Astrocyte (in vitro differentiated cells and primary cell): ENCODE measurements at regions not wholly inside any gene's neighbourhood (a gene's known extent, or its start where the extent isn't known, plus 50 kb on each side); places are given as distances from the start of the nearest gene placed in this dataset.

ENCODE experiments used
- DNase-seq: peaks from one replicate; pipeline ENCODE4 v3.0.0-alpha.2; 2010; ENCODE audit warnings: low read depth
- FAIRE-seq: peaks from 2 replicates; lab custom pipeline; 2011; peaks lifted over from hg19 to GRCh38; lab: Jason Lieb, UNC
- H2AFZ ChIP-seq: 2 replicates; pipeline ENCODE4 v1.6.0; 2012; ENCODE audit warnings: low read depth, low read length, inconsistent platforms
- H3K27ac ChIP-seq: 2 replicates; pipeline ENCODE4 v1.5.1; 2011; ENCODE audit warnings: low read depth, low read length, inconsistent platforms
- H3K27me3 ChIP-seq: 2 replicates; pipeline ENCODE4 v1.6.0; 2011; ENCODE audit warnings: low read length, inconsistent platforms; ENCODE audit not compliant: insufficient read depth
- H3K36me3 ChIP-seq: 2 replicates; pipeline ENCODE4 v1.5.1; 2011; ENCODE audit warnings: low read length, inconsistent platforms; ENCODE audit not compliant: insufficient read depth
- H3K4me1 ChIP-seq: 2 replicates; pipeline ENCODE4 v1.5.1; 2011; ENCODE audit warnings: low read length, inconsistent platforms; ENCODE audit not compliant: insufficient read depth
- H3K4me2 ChIP-seq: 2 replicates; pipeline ENCODE4 v1.6.0; 2012; ENCODE audit warnings: low read length, inconsistent platforms
- H3K4me3 ChIP-seq: 2 replicates; pipeline ENCODE4 v1.5.1; 2011; ENCODE audit warnings: low read depth, mild to moderate bottlenecking, low read length, inconsistent platforms; ENCODE audit not compliant: insufficient read depth
- H3K79me2 ChIP-seq: 2 replicates; pipeline ENCODE4 v1.6.0; 2012; ENCODE audit warnings: mild to moderate bottlenecking, low read length, inconsistent platforms; ENCODE audit not compliant: insufficient read depth
- H3K9ac ChIP-seq: 2 replicates; pipeline ENCODE4 v1.6.0; 2012; ENCODE audit warnings: mild to moderate bottlenecking, low read length, inconsistent platforms
- H3K9me3 ChIP-seq: 2 replicates; pipeline ENCODE4 v1.5.1; 2012; ENCODE audit warnings: low read depth, mild to moderate bottlenecking, low read length, inconsistent platforms; ENCODE audit not compliant: insufficient read depth
- H4K20me1 ChIP-seq: 2 replicates; pipeline ENCODE4 v1.6.0; 2012; ENCODE audit warnings: low read length, inconsistent platforms; ENCODE audit not compliant: insufficient read depth
- H3K27ac Mint-ChIP-seq: one replicate; pipeline ENCODE4 v1.8.0; 2021; ENCODE audit warnings: mild to moderate bottlenecking, mixed read lengths; ENCODE audit not compliant: unreplicated experiment
- H3K27me3 Mint-ChIP-seq: one replicate; pipeline ENCODE4 v1.8.0; 2021; ENCODE audit warnings: low read depth, mixed read lengths; ENCODE audit not compliant: unreplicated experiment
- H3K36me3 Mint-ChIP-seq: one replicate; pipeline ENCODE4 v1.8.0; 2021; ENCODE audit warnings: low read depth, mixed read lengths; ENCODE audit not compliant: unreplicated experiment
- H3K4me1 Mint-ChIP-seq: one replicate; pipeline ENCODE4 v1.8.0; 2021; ENCODE audit warnings: low read depth, mixed read lengths; ENCODE audit not compliant: unreplicated experiment
- H3K4me3 Mint-ChIP-seq: one replicate; pipeline ENCODE4 v1.8.0; 2021; ENCODE audit warnings: mild to moderate bottlenecking, moderate library complexity, mixed read lengths; ENCODE audit not compliant: unreplicated experiment
- H3K9me3 Mint-ChIP-seq: one replicate; pipeline ENCODE4 v1.8.0; 2021; ENCODE audit warnings: mild to moderate bottlenecking, mixed read lengths; ENCODE audit not compliant: unreplicated experiment
- CTCF ChIP-seq: IDR thresholded peaks from 2 replicates; pipeline ENCODE4 v1.5.1; 2011; ENCODE audit warnings: low read depth, mild to moderate bottlenecking, inconsistent platforms, low read length, moderate library complexity; ENCODE audit not compliant: insufficient read depth
- EZH2 ChIP-seq: IDR thresholded peaks from 2 replicates; pipeline ENCODE4 v1.6.1; 2012; ENCODE audit warnings: mild to moderate bottlenecking, low read length, inconsistent platforms; ENCODE audit not compliant: insufficient read depth

GRCh38 chr5:93279296-93279963 lies 301.6 kb downstream of the NR2F1-AS1 start:
- FAIRE-seq: peak; percentile 29
- H3K27ac ChIP-seq: no peak overlapping the region
- Mint-ChIP-seq H3K4me1 (peaks cover 8% of the 10 kb centered on the region), H3K9me3 (no peaks in the 10 kb centered on the region), H3K4me3 (no peak overlapping the region), H3K36me3 (no peaks in the 10 kb centered on the region), H3K27ac (no peak overlapping the region), H3K27me3 (no peaks in the 10 kb centered on the region)
- no peaks in the 10 kb centered on the region for H3K79me2 ChIP-seq
- no peaks in the 10 kb centered on the region for H3K9me3 ChIP-seq
- H3K4me3 ChIP-seq: no peak overlapping the region
- no peak overlapping the region for H3K4me2 ChIP-seq
- no peaks in the 10 kb centered on the region for H3K27me3 ChIP-seq
- H3K36me3 ChIP-seq: no peaks in the 10 kb centered on the region
- no peak overlapping the region for H3K9ac ChIP-seq
- no peaks in the 10 kb centered on the region for H4K20me1 ChIP-seq
- peak; percentile 23 for DNase-seq
- no peak for TF ChIP-seq CTCF
- TF ChIP-seq EZH2: no peak
- H3K4me1 ChIP-seq: peaks cover 3% of the 10 kb centered on the region
- no peak overlapping the region for H2AFZ ChIP-seq

GRCh38 chr5:93278896-93279295 lies 302.1 kb downstream of the NR2F1-AS1 start:
- Mint-ChIP-seq H3K27me3 (no peaks in the 10 kb centered on the region), H3K9me3 (peaks cover 2% of the 10 kb centered on the region), H3K4me1 (peaks cover 13% of the 10 kb centered on the region), H3K4me3 (no peak overlapping the region), H3K27ac (no peak overlapping the region), H3K36me3 (no peaks in the 10 kb centered on the region)
- TF ChIP-seq EZH2: no peak
- TF ChIP-seq CTCF: no peak
- Histone ChIP-seq H3K27ac (no peak overlapping the region), H3K27me3 (no peaks in the 10 kb centered on the region), H4K20me1 (no peaks in the 10 kb centered on the region), H3K9me3 (no peaks in the 10 kb centered on the region), H3K79me2 (no peaks in the 10 kb centered on the region), H3K4me3 (no peak overlapping the region), H3K4me1 (peaks cover 6% of the 10 kb centered on the region), H3K36me3 (no peaks in the 10 kb centered on the region), H2AFZ (no peak overlapping the region), H3K9ac (no peak overlapping the region), H3K4me2 (no peak overlapping the region)
- FAIRE-seq (no peak), DNase-seq (no peak)

- FAIRE-seq: no peak
- H2AFZ ChIP-seq: no peak overlapping the region
Measured at GRCh38 chr5:93277051-93277450, 304.0 kb downstream of the NR2F1-AS1 start.

More at GRCh38 chr5:93277051-93277450, 304.0 kb downstream of the NR2F1-AS1 start:
- Histone ChIP-seq H3K36me3 (no peaks in the 10 kb centered on the region), H3K4me1 (peaks cover 12% of the 10 kb centered on the region), H3K27me3 (no peaks in the 10 kb centered on the region), H3K4me3 (no peak overlapping the region), H3K27ac (no peak overlapping the region), H3K9ac (no peak overlapping the region), H3K4me2 (no peak overlapping the region), H4K20me1 (no peaks in the 10 kb centered on the region), H3K79me2 (no peaks in the 10 kb centered on the region), H3K9me3 (peaks cover 5% of the 10 kb centered on the region)
- Mint-ChIP-seq H3K4me3 (no peak overlapping the region), H3K36me3 (peaks cover 6% of the 10 kb centered on the region), H3K4me1 (peaks cover 21% of the 10 kb centered on the region), H3K27ac (no peak overlapping the region), H3K9me3 (peaks cover 13% of the 10 kb centered on the region), H3K27me3 (no peaks in the 10 kb centered on the region)
- TF ChIP-seq CTCF (no peak), EZH2 (no peak)
- DNase-seq: peak; percentile 27
